ENCODE measurements at regions not wholly inside any gene's neighbourhood (a gene's known extent, or its start where the extent isn't known, plus 50 kb on each side); places are given as distances from the start of the nearest gene placed in this dataset.

DNA sequence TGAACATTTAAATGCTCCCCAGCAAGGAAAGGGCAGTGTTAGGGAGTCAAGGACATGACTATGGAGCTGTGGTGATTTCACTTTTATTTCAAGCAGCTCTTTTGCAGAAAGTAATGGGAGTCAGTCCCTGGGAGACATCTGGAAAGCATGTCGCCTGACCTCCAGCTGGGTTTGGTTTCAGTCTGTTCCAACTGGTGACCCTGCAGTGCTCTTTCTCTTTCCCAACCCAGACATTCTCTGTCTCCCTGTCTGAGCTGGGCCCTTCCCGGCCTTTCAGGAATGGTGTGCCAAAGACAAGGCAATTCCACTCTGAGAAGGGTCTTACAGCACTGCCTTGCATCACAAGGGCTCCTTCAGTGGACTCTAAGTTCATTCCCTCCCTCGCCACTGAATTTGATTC lies 323.2 kb downstream of the OSR1 start:
- DNase-seq (ENCODE audit: low spot score), result peak; percentile 47

DNA sequence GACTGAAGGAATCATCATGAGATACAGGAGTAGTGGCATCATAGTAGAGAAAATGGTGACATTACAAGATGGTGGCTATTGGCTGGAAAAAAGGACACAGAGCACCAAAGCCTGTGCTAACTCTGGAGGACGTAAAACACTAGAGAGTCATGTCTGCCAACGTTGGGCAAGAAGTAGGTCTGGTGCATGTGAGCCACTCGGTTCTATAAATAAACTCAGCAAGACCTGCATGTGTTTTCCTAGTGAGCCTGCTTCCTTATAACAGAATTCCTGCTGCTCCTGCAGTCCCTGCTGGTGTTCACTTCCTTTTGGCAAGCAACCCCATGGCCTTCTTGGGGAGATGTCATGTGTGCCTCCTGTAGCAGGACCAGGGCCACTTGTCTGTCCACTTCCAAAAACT lies 325.2 kb downstream of the OSR1 start:
- no peak for DNase-seq (ENCODE audit: low spot score)

DNA sequence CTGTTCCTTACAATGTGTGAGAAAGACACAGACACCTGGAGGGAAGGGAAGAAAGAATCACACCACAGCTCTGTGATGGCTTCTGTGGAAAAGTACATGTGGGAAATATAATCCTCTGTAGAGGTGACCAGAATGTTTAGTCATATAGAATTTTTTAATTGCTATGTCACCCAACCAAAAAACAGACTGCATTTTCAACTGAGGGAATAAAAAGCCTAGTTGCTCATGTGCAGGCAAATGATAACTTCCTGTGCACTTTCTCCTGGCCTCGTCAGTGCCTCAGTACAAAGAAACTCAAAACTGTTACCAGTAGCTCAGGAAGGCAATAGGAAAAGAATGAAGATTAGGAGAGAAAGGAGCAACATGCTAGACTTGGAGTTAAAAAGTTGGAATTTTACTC lies 326.8 kb downstream of the OSR1 start:
- no peak for DNase-seq (ENCODE audit: low spot score)

DNA sequence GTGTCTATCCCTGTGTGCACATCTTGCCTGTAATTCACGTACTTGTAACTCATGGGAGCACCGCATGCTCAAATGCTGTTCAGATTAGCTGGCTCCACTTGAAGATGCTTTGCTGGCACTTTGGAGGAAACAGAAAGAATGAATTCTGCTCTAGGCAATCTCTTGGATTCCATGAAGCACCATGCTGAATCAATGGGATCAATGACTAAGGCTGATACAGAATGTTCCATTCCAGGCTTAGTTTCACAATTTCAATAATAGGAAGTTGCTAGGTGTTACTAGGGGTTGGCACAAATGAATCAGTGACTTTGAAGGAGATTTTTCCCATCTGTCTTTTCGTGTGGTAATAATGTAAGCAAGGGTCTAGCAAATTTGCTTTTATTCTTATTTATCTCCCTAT lies 328.8 kb downstream of the OSR1 start:
- no peak for DNase-seq (ENCODE audit: low spot score)

DNA sequence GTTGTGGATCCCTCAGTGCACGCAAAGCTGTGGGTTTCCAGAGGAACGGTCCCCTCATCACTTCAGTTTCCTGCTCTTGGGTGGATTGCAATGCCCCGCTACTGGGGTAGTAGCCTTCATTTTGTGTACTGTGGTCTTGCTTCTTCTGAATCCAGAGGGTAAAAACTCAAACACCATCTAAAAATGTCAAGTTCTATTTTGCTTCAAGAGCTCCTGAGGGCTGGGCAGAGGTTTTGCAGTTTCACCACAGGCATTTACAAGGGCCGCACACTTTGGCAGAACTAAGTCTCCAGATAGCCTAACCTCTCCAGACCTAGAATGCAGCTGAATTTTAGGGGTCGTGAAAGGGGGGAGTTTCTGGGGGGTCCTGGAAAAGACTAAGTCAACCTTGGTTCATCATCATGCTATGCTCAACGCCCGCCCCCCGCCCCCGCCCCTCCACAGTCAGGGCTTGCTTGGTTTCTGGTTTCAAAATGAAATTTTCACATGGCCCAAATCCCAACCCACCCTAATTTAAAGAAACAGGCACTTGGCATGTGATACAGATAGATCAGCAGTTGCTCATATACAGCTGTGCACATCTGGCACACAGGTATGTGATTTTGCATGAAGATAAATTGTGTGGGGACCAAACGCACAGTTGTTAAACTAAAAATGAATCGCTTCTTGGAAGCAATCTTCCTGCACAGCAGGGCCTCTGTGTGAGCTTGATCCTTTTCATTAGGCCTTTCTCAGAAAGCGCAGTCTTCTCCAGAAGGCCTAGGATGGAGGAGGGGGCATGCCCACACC lies 329.6 kb downstream of the OSR1 start:
- no peak for DNase-seq (ENCODE audit: low spot score)

DNA sequence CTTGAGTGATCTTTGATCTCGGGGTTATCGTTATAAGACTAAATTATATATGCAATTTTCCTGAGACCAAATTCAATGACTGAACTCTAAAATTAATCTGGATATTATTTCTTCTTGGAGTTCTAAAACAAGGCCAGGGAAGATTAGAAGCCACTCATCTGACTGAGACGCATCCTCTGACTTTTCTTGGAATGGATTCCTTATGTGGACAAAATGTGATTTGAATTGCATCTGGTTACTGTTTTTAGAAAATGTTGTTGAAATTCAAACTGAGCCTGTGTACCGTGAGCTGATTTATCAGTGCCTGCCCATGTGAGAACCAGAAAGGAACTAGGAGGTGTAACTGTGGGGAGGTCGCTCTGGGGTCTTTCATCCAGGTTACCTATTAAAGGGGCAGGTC lies 330.8 kb downstream of the OSR1 start:
- DNase-seq (ENCODE audit: low spot score), result no peak

DNA sequence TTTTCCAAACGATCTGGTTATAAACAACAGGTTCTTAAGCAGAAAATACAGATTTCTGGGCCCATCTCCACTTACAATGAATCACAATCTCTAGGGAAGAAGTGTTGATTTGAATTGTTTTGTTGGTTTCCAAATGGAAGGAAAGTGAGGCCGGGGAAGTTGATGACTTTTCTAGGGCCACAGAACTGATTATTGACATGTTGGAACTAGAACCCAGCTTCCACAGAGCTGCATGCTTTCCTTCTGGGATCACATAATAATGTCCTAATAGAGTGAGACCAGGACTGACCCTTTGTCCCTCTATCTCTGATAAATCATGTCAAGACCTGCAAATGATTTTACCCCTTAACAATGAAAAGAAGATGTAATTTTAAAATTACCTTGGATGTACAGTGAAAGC lies 332.2 kb downstream of the OSR1 start:
- no peak for DNase-seq (ENCODE audit: low spot score)

DNA sequence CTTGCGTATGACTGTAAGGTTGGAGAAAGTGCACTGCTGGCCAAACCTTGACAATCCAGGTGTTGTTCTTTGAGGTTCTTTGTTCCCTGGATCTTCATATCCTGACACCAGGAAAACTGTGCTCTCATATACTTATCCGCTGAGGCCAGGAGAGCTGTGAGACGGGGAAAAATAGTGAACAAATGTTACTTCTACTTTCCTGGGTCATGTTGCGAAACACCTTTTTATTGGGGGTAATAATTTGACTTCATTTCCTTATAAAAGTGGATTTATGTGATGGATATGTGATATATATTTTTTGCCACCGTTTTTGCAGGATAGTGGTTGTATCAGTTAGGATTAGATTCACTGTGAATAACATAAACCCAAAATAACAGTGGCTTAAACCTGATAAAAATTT lies 336.1 kb downstream of the OSR1 start:
- no peak for DNase-seq (ENCODE audit: low spot score)

DNA sequence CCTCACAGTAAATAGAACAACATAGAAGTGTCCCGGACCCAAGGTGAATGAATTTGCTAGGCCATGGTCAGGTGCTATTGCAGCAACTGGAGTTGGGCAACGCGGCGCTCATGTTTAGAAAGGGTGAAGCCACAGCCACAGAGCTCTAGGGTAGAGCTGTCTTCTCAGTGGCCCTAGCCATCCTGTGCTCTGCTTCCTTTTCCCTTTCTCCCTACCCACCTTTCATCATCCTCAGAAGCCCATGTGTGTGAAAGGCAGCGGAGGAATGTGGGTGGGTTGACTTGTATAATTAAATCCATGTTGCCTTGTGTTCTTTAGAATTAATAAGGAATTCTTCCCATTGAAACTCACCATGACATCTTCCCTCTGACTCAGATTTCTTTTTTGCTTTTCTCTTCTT lies 336.7 kb downstream of the OSR1 start:
- DNase-seq (ENCODE audit: low spot score), result no peak

DNA sequence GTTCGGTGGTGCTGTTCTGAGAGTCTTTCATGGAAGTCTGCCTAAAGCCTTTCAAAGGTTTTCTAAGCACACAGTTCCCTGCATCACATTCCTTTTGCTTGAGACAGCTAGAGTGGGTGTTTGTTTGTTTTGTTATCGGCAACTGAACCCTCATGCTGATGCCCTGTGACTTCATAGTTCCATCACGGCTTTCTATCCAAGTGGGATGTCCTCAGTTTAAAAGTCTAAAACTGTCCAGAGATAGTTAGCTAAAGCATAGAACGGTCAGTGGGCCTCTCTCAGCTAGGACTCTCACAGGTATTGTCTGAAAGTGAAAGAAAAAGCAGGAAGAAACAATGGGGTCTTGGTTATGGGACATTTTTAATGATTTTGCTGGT lies 337.3 kb downstream of the OSR1 start:
- no peak for DNase-seq (ENCODE audit: low spot score)

DNA sequence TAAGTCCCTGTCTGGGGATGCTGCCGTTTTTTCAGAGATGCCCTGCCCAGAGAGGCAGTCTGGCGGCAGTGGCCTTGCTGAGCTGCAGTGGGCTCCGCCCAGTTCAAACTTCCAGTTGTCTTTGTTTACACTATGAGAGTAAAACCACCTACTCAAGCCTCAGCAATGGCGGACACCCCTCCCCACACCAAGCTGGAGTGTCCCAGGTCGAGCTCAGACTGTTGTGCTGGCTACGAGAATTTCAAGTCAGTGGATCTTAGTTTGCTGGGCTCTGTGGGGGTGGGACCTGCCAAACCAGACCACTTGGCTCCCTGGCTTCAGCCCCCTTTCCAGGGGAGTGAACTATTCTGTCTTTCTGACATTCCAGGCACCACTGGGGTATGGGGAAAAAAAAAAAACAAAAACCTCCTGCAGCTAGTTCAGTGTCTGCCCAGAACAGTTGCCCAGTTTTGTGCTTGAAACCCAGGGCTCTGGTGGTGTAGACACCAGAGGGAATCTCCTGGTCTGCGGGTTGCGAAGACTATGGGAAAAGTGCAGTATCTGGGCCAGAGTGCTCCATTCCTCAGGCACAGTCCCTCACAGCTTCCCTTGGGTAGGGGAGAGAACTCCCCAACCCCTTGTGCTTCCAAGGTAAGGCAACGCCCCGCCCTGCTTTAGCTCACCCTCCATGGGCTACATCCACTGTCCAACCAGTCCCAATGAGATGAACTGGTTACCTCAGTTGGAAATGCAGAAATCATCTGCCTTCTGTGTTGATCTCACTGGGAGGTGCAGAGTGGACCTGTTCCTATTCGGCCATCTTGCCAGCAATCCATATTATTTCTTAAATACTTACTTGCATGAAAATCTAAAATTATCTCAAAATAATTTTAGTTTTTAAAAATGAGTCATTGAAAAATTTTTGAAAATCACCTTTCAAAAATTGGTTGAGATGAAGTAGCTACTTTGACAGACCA lies 338.0 kb downstream of the OSR1 start:
- no peak for DNase-seq (ENCODE audit: low spot score)

DNA sequence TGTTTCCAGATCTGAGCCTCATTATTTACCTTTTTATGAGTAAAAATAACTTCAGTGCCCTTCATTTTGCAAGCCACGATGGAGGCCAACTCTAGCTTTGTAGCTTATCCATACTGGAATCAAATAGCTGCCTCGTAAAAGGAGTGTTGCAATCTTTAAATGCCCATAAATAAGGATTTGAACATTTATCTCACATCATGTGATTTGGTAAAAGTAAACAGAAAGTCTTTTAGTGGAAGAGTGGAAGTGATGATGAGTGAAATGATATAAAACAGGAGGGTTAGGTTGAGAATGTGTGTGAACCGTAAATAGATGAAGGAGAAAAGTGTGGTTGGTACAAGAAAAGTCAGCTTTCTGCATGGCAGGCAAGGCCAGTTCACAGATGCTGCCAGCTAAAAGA lies 348.9 kb downstream of the OSR1 start:
- DNase-seq (ENCODE audit: low spot score), result no peak

DNA sequence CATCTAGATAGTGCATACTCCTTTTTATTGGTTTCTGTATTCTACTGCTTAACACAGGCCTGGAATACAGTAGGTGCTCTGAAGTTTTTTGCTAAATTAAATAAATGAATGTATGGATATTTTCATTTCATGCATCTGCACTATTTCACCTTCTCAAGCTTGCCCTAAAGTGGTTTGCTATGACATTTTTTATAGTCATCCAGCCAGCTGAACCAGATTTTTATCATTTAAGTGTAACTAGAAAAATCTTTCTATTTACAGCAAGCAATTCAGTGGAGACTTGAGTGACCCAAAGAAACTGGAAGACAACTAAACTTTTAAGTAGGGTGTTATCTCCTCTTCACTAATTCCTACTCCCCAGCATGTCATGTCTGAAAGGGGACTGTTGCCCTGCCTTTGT lies 354.9 kb downstream of the OSR1 start:
- no peak for DNase-seq (ENCODE audit: low spot score)

DNA sequence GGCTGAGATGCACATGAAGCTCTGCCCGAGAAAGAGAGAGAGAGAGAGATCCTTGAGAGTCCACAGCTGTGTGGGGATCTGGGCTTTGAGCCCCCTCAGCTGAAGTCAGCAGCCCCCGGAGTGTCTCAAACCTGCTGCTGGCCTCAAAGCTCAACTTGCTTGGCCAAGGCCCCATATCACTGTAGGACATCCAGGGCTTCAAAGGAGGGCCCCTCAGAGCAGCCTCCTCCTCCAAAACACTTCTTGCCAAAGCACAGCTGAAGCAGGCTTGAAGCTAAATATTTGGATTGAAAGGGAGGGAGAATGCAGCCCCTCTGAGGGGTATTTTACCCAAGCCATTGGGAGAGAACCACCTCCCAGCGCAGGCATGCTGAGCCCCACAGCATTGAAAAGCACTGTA lies 357.6 kb downstream of the OSR1 start:
- DNase-seq (ENCODE audit: low spot score), result no peak

DNA sequence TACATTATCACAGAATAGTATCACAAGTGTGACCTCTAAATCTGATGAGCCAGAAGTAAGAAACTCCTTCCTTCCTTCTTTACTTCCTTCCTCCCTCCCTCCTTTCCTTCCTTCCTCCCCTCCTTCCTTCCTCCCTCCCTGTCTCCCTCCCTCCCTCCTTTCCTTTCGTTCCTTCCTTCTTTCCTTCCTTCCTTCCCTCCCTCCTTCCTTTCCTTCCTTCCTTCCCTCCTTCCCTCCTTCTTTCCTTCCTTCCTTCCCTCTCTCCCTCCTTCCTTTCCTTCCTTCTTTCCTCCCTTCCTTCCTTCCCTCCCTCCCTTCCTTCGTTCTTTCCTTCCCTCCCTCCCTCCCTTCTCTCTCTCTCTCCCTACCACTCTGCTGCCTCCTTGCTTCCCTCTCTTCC lies 359.2 kb downstream of the OSR1 start:
- no peak for DNase-seq (ENCODE audit: low spot score)

DNA sequence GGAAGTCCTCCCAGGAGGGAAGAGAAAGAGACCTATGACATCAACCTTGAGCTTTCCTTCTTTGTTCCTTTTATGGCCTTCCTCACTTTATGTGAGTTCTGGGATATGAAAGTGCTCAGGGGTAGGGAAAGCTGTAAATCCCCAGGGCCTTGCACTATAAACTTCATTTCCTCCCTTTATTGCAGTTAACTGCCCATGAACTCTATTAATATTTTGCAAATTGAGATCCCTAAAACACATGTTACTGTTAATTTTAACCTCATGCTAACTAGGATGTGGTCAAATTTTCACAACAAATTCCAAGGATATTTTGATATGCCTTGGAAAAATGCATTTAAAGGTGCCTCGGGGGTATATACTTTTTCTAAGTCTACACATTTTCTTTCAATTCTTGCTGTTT lies 359.9 kb downstream of the OSR1 start:
- no peak for DNase-seq (ENCODE audit: low spot score)

DNA sequence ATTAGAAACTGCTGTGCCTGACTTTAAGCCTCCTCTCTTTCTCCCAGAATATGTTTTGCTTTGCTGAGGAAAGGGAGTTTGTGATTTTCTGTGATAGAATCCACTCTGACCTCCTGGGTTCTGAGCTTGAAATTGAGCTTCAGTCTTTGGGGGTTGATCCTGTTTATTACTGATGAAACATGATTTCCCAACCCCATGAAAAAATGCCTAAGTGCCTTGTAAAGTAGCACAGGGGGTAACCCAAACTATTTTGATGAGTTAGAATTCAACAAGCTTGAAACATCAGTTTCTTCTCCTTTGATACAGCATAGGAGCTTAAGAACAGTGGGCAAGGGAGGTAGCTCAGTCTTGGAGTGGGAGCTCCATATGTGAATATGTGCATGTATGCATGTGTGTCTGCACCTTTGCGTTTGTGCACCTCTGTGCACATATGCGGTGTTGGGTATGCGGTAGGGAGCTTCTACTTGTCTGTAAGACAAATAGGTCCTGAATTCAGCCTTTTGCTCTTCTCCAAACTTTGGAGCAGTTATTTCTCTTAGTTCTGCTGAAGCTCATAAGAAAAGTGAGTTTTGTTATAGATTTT lies 364.6 kb downstream of the OSR1 start:
- DNase-seq (ENCODE audit: low spot score), result no peak

DNA sequence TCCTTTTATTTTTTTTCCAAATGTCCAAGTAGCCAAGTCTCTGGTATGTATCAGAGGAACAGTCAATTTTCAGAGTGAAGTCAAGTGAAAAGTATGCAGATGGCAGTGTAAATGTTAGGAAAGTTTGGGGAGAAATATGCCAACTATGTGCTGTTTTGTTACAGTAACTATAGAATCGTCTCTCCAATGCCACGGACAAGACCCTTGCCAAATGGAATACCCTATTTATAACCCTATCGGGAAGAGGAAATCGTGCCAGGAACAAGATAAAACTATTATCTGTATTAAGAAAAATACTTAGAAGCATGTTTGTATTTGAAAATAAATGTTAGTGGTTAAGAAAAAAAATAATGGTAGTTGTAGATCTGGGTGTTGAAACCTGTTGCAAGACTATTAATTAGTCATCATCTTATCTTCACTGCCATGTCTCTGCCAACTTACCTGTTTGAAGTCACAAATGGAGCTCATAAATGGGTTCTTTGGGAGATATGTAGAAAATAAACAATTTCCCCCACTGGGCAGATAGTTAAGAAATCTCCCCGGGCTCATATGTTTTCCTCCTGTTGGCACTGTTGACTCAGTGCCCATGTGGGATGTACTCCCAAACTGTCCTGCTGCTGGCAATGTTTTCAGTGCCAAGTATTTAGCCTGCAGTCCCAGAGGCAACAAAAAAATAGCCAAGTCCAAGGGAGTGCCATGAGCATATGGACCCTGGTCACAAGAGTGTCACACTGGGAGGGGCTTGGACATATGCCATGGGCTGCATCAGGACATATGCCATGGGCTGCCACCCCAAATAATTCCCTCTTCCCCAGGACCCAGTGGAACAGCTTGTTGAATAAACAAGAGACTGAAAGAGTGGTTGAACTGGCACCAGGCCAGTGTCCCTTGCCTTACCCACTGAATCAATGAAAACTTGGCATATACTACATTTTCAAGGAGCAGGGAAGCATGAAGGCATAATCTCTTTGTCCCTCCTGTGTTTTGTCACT lies 366.9 kb downstream of the OSR1 start:
- DNase-seq (ENCODE audit: low spot score), result no peak

DNA sequence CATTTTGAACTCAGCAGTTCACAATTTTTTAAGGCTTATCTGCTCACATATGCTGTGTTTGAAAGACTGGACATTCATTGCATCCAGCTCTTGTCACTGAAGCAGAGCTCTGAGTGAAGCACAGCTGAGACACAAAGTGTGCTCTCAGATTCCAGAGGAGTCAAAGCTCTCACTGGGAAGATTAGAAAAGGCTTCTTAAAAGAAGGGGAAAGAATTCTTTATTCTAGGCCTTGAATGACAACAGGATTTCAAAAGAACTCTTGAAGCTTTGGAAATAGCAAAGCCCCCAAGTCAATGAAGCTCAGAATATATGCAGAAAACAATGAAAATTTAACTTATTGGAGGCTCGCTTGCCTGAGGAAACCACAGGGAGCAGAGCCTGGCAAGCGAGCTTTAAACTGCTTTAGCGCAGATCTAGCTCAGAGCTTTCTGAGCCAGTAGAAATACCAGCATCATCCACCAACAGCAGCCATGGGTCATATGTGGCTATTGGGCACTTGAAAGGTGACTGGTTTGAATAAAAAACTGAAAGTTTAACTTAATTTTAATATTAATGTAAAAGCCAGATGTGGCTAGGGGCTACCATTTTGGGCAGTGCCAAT lies 369.7 kb downstream of the OSR1 start:
- no peak for DNase-seq (ENCODE audit: low spot score)

DNA sequence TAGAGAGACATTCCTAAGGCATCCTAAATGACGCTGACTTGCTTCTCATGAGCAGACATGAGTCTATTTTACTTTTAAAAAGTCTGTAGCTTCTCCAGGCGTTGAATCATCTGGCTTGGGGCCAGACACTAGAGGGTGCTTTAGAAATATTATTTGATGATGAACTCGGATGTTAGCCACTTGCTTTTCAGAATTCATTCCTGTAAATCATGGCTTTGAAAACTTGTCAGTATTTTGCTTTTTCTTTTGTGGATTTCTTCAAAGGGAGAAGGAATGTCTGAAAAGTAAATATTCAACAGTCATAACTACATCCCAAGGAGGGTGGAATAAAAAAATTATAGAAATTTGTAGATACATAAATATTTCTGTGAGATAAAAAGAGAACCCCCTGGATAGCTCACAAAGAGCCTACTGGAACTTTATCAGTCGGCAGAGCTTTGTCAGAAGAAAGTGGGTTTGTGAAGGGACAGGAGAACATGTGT lies 370.8 kb downstream of the OSR1 start:
- peak; percentile 85 for DNase-seq (ENCODE audit: low spot score)

DNA sequence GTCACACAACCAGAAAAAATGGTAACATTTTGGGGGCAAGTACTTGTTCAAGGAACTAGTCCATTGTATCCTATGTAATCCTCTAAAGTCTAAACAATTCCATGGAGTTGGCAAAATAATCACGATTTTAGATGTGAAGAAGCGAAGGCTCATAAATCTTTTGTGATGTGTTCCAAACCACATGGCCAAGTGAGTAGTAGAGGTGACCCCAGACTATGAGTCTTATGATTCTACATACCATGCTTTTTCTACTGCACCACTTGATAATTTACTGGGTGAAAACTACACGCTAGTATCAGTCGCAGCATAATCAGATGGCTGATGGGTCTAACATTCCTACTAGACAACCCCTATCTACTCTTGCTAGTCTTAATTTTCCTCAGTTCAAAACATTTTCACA lies 371.4 kb downstream of the OSR1 start:
- no peak for DNase-seq (ENCODE audit: low spot score)
